GM12891 (cell line): ENCODE measurements at regions not wholly inside any gene's neighbourhood (a gene's known extent, or its start where the extent isn't known, plus 50 kb on each side); places are given as distances from the start of the nearest gene placed in this dataset.

Experiments
- PAX5 ChIP-seq: IDR thresholded peaks from 2 replicates; pipeline ENCODE4 v1.6.1; 2011; ENCODE audit warnings: low read length, moderate library complexity, mild to moderate bottlenecking; ENCODE audit not compliant: insufficient read depth, severe bottlenecking
- POLR2A ChIP-seq: IDR thresholded peaks from 2 replicates; pipeline ENCODE4 v1.6.1; 2011; ENCODE audit warnings: low read depth, low read length, control low read depth
- POLR2AphosphoS5 ChIP-seq: IDR thresholded peaks from 2 replicates; pipeline ENCODE4 v1.6.1; 2011; ENCODE audit warnings: low read depth, low read length, control low read depth
- POU2F2 ChIP-seq: IDR thresholded peaks from 2 replicates; pipeline ENCODE4 v1.6.1; 2011; ENCODE audit warnings: low read depth, mild to moderate bottlenecking, control low read depth, low read length, moderate library complexity
- SPI1 ChIP-seq: IDR thresholded peaks from 2 replicates; pipeline ENCODE4 v1.6.1; 2011; ENCODE audit warnings: low read depth, low read length, control low read depth
- TAF1 ChIP-seq: IDR thresholded peaks from 2 replicates; pipeline ENCODE4 v1.6.1; 2011; ENCODE audit warnings: low read depth, low read length, control low read depth

DNA sequence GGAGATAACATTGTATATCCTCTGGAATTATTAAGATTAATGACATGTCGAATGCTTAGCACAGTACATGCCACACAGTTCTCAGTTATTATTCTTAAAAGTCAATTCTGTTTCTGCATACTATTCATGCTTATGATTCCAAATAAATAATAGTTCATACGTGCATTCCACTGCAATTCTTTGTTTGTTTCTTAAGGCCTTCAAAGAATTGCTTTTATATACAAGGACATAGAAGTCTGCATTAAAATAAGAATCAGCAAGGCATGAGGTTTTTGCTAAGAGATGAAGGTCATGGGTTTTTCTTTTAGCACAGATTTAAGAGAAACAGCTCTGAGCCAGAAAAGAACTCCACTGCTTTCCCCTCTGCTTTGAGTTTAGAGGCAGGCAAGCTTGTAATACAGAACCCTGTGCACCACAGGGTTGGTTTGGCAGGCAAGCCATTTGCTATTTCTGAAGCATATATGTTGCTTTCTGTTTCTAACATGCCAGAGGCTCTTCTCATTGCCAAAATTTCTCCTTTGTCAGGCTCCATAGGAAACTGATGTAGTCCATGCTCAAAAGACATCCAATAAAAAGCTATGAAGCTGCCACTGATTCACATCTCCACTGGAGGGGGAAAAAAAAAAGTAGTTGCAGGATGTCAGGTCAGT lies 420.6 kb upstream of the TYRP1 start:
- TF ChIP-seq PAX5, result no peak
- TF ChIP-seq POLR2AphosphoS5, result no peak
- no peak for TF ChIP-seq POLR2A
- no peak for TF ChIP-seq TAF1
- TF ChIP-seq SPI1, result no peak
- no peak for TF ChIP-seq POU2F2
